ENCODE measurements at regions not wholly inside any gene's neighbourhood (a gene's known extent, or its start where the extent isn't known, plus 50 kb on each side); places are given as distances from the start of the nearest gene placed in this dataset.

DNA sequence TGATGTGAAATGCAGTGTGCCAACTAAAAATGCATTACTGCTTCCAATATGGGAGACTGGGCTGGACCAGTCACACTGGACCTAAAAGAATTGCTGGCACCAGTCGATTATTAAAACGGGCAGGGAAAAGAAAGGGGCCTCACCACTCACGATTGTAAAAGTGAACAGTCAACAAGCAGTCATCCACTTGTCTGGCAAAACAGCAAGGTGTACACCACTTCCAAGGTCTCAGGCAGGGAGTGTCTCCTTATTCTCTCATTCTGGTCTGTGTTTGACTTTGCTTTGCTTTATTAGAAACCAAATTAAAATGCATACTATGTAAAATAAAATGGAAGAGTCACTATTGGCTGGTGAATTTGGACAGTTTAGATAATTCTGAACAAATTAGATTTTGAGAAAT is 57.8 kb upstream of the TRPM3 start:
- H3K9me1 ChIP-seq (replicated peaks; ENCODE audit: control insufficient read depth, extremely low read depth, insufficient read depth, low read length), result no peaks in the 10 kb centered on the region
- H4K20me1 ChIP-seq (replicated peaks; ENCODE audit: control insufficient read depth, extremely low read depth, insufficient read depth, low read length), result no peaks in the 10 kb centered on the region
- BruUV-seq (replicated peaks), result no TSS peak
- no peak overlapping the region for H3K4me2 ChIP-seq (ENCODE audit: insufficient read depth, low read length)
- FAIRE-seq (no peak), DNase-seq (ENCODE audit: low read depth, low spot score) (no peak)
- no peak for TF ChIP-seq MAX (IDR thresholded peaks at IDR 0.05; ENCODE audit: insufficient read depth, insufficient read length)
- no peak for TF ChIP-seq MYC (IDR thresholded peaks at IDR 0.05; ENCODE audit: low read depth, low read length)
- no peak overlapping the region for H3K27ac ChIP-seq (ENCODE audit: insufficient read depth, low read depth, low read length)
- no peaks in the 10 kb centered on the region for H3K36me3 ChIP-seq (ENCODE audit: control insufficient read depth in 2 of 2, extremely low read depth in 1 of 2, insufficient read depth in 2 of 2, low read length in 2 of 2)
- ChIA-PET CTCF (no interaction called here), POLR2A (no interaction called here)
- dilution Hi-C loops (cut with MboI; ENCODE audit: extremely low pct_ligation_motif_present, low sequenced_read_pairs) (no loop called here), intact Hi-C loops (cut with micrococcal nuclease) (loop anchor here (5.0 kb wide), 1 partner anchor 112 kb away; no protein-coding TSS in a partner anchor)
- H3K9me3 ChIP-seq (replicated peaks; ENCODE audit: control insufficient read depth, insufficient read depth, low read length), result no peaks in the 10 kb centered on the region
- no peak overlapping the region for H3K9ac ChIP-seq (replicated peaks; ENCODE audit: extremely low read depth, insufficient read depth, low read length)
- no peaks in the 10 kb centered on the region for H3K27me3 ChIP-seq (ENCODE audit: control insufficient read depth in 2 of 2, insufficient read depth in 2 of 2, low read length in 2 of 2)
- H3K79me2 ChIP-seq (ENCODE audit: control insufficient read depth, insufficient read depth, low read length), result no peaks in the 10 kb centered on the region
- no peak overlapping the region for H2AFZ ChIP-seq (ENCODE audit: low read depth, low read length)
- H3K4me3 ChIP-seq (replicated peaks in 1 of 3; ENCODE audit: insufficient read depth in 1 of 3, low read depth in 1 of 3, low read length in 3 of 3), result no peak overlapping the region
- no peaks in the 10 kb centered on the region for H3K4me1 ChIP-seq (ENCODE audit: control insufficient read depth, extremely low read depth, insufficient read depth, low read length)

DNA sequence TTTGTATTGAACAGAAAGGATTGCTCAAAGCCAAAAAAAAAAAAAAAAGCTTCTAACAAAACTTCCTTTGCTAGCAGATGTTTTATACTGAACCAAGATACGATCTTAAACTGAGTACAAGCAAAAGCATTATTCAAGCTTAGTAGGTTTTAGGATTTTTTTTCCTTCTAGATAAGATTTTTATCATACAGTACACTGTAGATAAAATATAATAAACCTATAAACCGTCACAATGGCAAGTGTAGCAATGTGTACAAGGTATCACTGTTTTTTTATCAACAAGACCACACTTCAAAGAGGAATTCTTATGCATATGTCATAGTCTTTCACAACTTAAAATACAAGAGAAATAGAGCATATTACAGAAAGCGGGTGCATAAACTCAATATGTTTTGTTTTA is 56.5 kb upstream of the TRPM3 start:
- Histone ChIP-seq H3K9ac (replicated peaks; ENCODE audit: extremely low read depth, insufficient read depth, low read length) (no peak overlapping the region), H3K27me3 (ENCODE audit: control insufficient read depth in 2 of 2, insufficient read depth in 2 of 2, low read length in 2 of 2) (no peaks in the 10 kb centered on the region), H4K20me1 (replicated peaks; ENCODE audit: control insufficient read depth, extremely low read depth, insufficient read depth, low read length) (no peaks in the 10 kb centered on the region), H3K36me3 (ENCODE audit: control insufficient read depth in 2 of 2, extremely low read depth in 1 of 2, insufficient read depth in 2 of 2, low read length in 2 of 2) (no peaks in the 10 kb centered on the region), H3K9me1 (replicated peaks; ENCODE audit: control insufficient read depth, extremely low read depth, insufficient read depth, low read length) (no peaks in the 10 kb centered on the region), H3K79me2 (ENCODE audit: control insufficient read depth, insufficient read depth, low read length) (no peaks in the 10 kb centered on the region), H3K4me1 (ENCODE audit: control insufficient read depth, extremely low read depth, insufficient read depth, low read length) (no peaks in the 10 kb centered on the region), H3K4me2 (ENCODE audit: insufficient read depth, low read length) (no peak overlapping the region), H3K4me3 (replicated peaks in 1 of 3; ENCODE audit: insufficient read depth in 1 of 3, low read depth in 1 of 3, low read length in 3 of 3) (no peak overlapping the region), H2AFZ (ENCODE audit: low read depth, low read length) (no peak overlapping the region), H3K27ac (ENCODE audit: insufficient read depth, low read depth, low read length) (no peak overlapping the region), H3K9me3 (replicated peaks; ENCODE audit: control insufficient read depth, insufficient read depth, low read length) (no peaks in the 10 kb centered on the region)
- CTCF ChIA-PET, result no interaction called here
- FAIRE-seq (no peak), DNase-seq (ENCODE audit: low read depth, low spot score) (no peak)
- BruUV-seq (replicated peaks), result no TSS peak
- TF ChIP-seq MYC (IDR thresholded peaks at IDR 0.05; ENCODE audit: low read depth, low read length) (no peak), POLR2A (IDR thresholded peaks at IDR 0.05; ENCODE audit: low read depth, low read length) (no peak), MAX (IDR thresholded peaks at IDR 0.05; ENCODE audit: insufficient read depth, insufficient read length) (no peak), FOS (IDR thresholded peaks at IDR 0.05; ENCODE audit: borderline replicate concordance, insufficient read depth, low read length) (no peak), GATA2 (IDR thresholded peaks at IDR 0.05; ENCODE audit: insufficient read depth, insufficient read length, low read depth, low read length) (no peak), POLR2AphosphoS5 (IDR thresholded peaks at IDR 0.05; ENCODE audit: insufficient read depth, low read depth, low read length) (no peak), CTCF (IDR thresholded peaks at IDR 0.05; ENCODE audit: extremely low read depth in 1 of 2, insufficient read depth in 1 of 2, low read depth in 1 of 2, low read length in 2 of 2) (no peak), JUN (IDR thresholded peaks at IDR 0.05; ENCODE audit: borderline replicate concordance, insufficient read depth, insufficient read length, low read depth) (no peak), EZH2 (IDR thresholded peaks at IDR 0.05; ENCODE audit: borderline replicate concordance, low read depth, low read length, severe bottlenecking) (no peak)
- POLR2A ChIA-PET, result no interaction called here
- intact Hi-C loops (cut with micrococcal nuclease) (loop anchor here (5.0 kb wide), 1 partner anchor 111 kb away; no protein-coding TSS in a partner anchor), dilution Hi-C loops (cut with MboI; ENCODE audit: extremely low pct_ligation_motif_present, low sequenced_read_pairs) (no loop called here)

All from endothelial cell of umbilical vein (primary cell).